Motor neuron (in vitro differentiated cells): ENCODE measurements at regions not wholly inside any gene's neighbourhood (a gene's known extent, or its start where the extent isn't known, plus 50 kb on each side); places are given as distances from the start of the nearest gene placed in this dataset.

ENCODE experiments used
- ATAC-seq, 8 experiments: fragments of 200-7000 bp; cut with Tn5 transposase; replicated peaks in 6 of 8; 2 replicates each; pipeline ENCODE4 v1.8.0; 2021; ENCODE audit warnings: mild to moderate bottlenecking in 8 of 8, moderate library complexity in 8 of 8
- H3K27ac ChIP-seq, 2 donors: fragments of 250-450 bp; sonication (Bioruptor Pico); 2 replicates each; pipeline ENCODE4 v1.9.0; 2021; ENCODE audit warnings: antibody characterized with exemption in 2 of 2, mild to moderate bottlenecking in 2 of 2, moderate library complexity in 1 of 2
- H3K4me1 ChIP-seq, 2 donors: fragments of 250-450 bp; sonication (Bioruptor Pico); replicated peaks in 1 of 2; 2 replicates each; pipeline ENCODE4 v1.6.1; 2021; ENCODE audit warnings: antibody characterized with exemption in 2 of 2, mild to moderate bottlenecking in 2 of 2, moderate library complexity in 1 of 2
- H3K4me3 ChIP-seq, 5 donors: fragments of 250-450 bp; sonication (Bioruptor Pico); 2 replicates each; pipeline ENCODE4 v1.9.0; 2021; ENCODE audit warnings: antibody characterized with exemption in 5 of 5, mild to moderate bottlenecking in 5 of 5, moderate library complexity in 4 of 5
- WGBS, 10 experiments: fragments of 450-650 bp; shearing (Covaris generic); methylation state at CpG; one replicate each; pipeline ENCODE4 v1.0.0; 2022; 5-methylcytosine and 5-hydroxymethylcytosine counted together
- in situ Hi-C, 9 experiments: fragments of 400-800 bp; cut with MboI; loops; one replicate each; pipeline ENCODE4 v1.15.0; 2021; ENCODE audit warnings: low sequenced_read_pairs in 9 of 9, low pct_unique_long_range_greater_than_20kb in 2 of 9; ENCODE audit not compliant: unreplicated experiment in 9 of 9

- in situ Hi-C loops, result no loop called here
- H3K4me1 ChIP-seq, result no peaks in the 10 kb centered on the region
- H3K4me3 ChIP-seq, result no peak overlapping the region
- no peak overlapping the region for H3K27ac ChIP-seq
- 0 to 74% (median 46%) methylated on average over 1 to 4 of the region's 5 CpGs; no CpG with 5 or more reads in 1 of the 10 experiments for WGBS, 10 experiments
- peak in 5 of 8 experiments; percentile 98 to 100 (median 99) for ATAC-seq
Measured at GRCh38 chr11:56932572-56933220, 56.0 kb upstream of the OR5AK2 start.

- no peak for ATAC-seq
Measured at GRCh38 chr11:56923116-56923515, 65.6 kb upstream of the OR5AK2 start.

GRCh38 chr11:56922421-56922820 is 66.3 kb upstream of the OR5AK2 start:
- no peak overlapping the region for H3K4me3 ChIP-seq
- no peaks in the 10 kb centered on the region for H3K4me1 ChIP-seq
- in situ Hi-C loops, result no loop called here
- no peak overlapping the region for H3K27ac ChIP-seq
- no peak for ATAC-seq
- WGBS, 10 experiments, result 13 to 100% (median 90%) methylated on average over 1 of the region's 1 CpG; no CpG with 5 or more reads in 3 of the 10 experiments

More at GRCh38 chr11:56923116-56923515, 65.6 kb upstream of the OR5AK2 start:
- no peak overlapping the region for H3K4me3 ChIP-seq
- H3K27ac ChIP-seq, result no peak overlapping the region
- WGBS, 10 experiments, result 0 to 50% (median 0%) methylated on average over 1 of the region's 1 CpG; no CpG with 5 or more reads in 4 of the 10 experiments
- H3K4me1 ChIP-seq, result no peaks in the 10 kb centered on the region
- in situ Hi-C loops, result no loop called here

GRCh38 chr11:56917708-56918400 is 70.9 kb upstream of the OR5AK2 start:
- Histone ChIP-seq H3K4me1 (no peaks in the 10 kb centered on the region), H3K27ac (no peak overlapping the region), H3K4me3 (no peak overlapping the region)
- peak in 1 of 8 experiments; percentile 13 for ATAC-seq
- in situ Hi-C loops, result no loop called here
- 10 to 75% (median 37%) methylated on average over 1 to 3 of the region's 3 CpGs; no CpG with 5 or more reads in 2 of the 10 experiments for WGBS, 10 experiments

GRCh38 chr11:56916587-56916986 is 72.1 kb upstream of the OR5AK2 start:
- in situ Hi-C loops, result no loop called here
- Histone ChIP-seq H3K4me1 (no peaks in the 10 kb centered on the region), H3K4me3 (no peak overlapping the region), H3K27ac (no peak overlapping the region)
- peak in 3 of 8 experiments; percentile 32 to 52 (median 47) for ATAC-seq
- 19 to 100% (median 67%) methylated on average over 1 to 2 of the region's 2 CpGs; no CpG with 5 or more reads in 2 of the 10 experiments for WGBS, 10 experiments

GRCh38 chr11:56916162-56916561 is 72.6 kb upstream of the OR5AK2 start:
- H3K27ac ChIP-seq, result no peak overlapping the region
- 5 to 77% (median 47%) methylated on average over 1 to 5 of the region's 5 CpGs; no CpG with 5 or more reads in 2 of the 10 experiments for WGBS, 10 experiments
- H3K4me1 ChIP-seq, result no peaks in the 10 kb centered on the region
- H3K4me3 ChIP-seq, result no peak overlapping the region
- ATAC-seq, result no peak
- in situ Hi-C loops, result no loop called here

- peak in 1 of 8 experiments; percentile 64 for ATAC-seq
- 0 to 93% (median 57%) methylated on average over 2 to 5 of the region's 5 CpGs; no CpG with 5 or more reads in 1 of the 10 experiments for WGBS, 10 experiments
- in situ Hi-C loops, result no loop called here
Measured at GRCh38 chr11:56911312-56911711, 77.4 kb upstream of the OR5AK2 start.

GRCh38 chr11:56910785-56911184 is 77.9 kb upstream of the OR5AK2 start:
- 24 to 93% (median 77%) methylated on average over 3 to 9 of the region's 9 CpGs; no CpG with 5 or more reads in 1 of the 10 experiments for WGBS, 10 experiments
- Histone ChIP-seq H3K4me3 (no peak overlapping the region), H3K27ac (no peak overlapping the region), H3K4me1 (no peaks in the 10 kb centered on the region)
- in situ Hi-C loops, result no loop called here
- no peak for ATAC-seq

More at GRCh38 chr11:56911312-56911711, 77.4 kb upstream of the OR5AK2 start:
- H3K4me3 ChIP-seq, result no peak overlapping the region
- H3K27ac ChIP-seq, result no peak overlapping the region
- H3K4me1 ChIP-seq, result no peaks in the 10 kb centered on the region

GRCh38 chr11:56910046-56910773 is 78.5 kb upstream of the OR5AK2 start:
- 24 to 100% (median 82%) methylated on average over 4 to 10 of the region's 10 CpGs for WGBS, 10 experiments
- Histone ChIP-seq H3K4me1 (no peaks in the 10 kb centered on the region), H3K4me3 (no peak overlapping the region), H3K27ac (no peak overlapping the region)
- in situ Hi-C loops, result no loop called here
- peak in 1 of 8 experiments; percentile 24 for ATAC-seq

- in situ Hi-C loops, result no loop called here
- WGBS, 10 experiments, result 29 to 100% (median 89%) methylated on average over 1 of the region's 1 CpG; no CpG with 5 or more reads in 5 of the 10 experiments
- no peak overlapping the region for H3K4me3 ChIP-seq
- no peak overlapping the region for H3K27ac ChIP-seq
- no peak for ATAC-seq
- no peaks in the 10 kb centered on the region for H3K4me1 ChIP-seq
Measured at GRCh38 chr11:56909563-56909962, 79.2 kb upstream of the OR5AK2 start.

- Histone ChIP-seq H3K27ac (no peak overlapping the region), H3K4me3 (no peak overlapping the region), H3K4me1 (no peaks in the 10 kb centered on the region)
- no peak for ATAC-seq
- in situ Hi-C loops, result no loop called here
- 0 to 86% (median 62%) methylated on average over 1 to 3 of the region's 4 CpGs; no CpG with 5 or more reads in 5 of the 10 experiments for WGBS, 10 experiments
Measured at GRCh38 chr11:56909080-56909479, 79.6 kb upstream of the OR5AK2 start.

- ATAC-seq, result no peak
- H3K4me3 ChIP-seq, result no peak overlapping the region
- no peaks in the 10 kb centered on the region for H3K4me1 ChIP-seq
- in situ Hi-C loops, result no loop called here
- WGBS, 10 experiments, result 0 to 88% (median 45%) methylated on average over 1 to 2 of the region's 2 CpGs; no CpG with 5 or more reads in 1 of the 10 experiments
- no peak overlapping the region for H3K27ac ChIP-seq
Measured at GRCh38 chr11:56906683-56907148, 82.0 kb upstream of the OR5AK2 start.

- no peaks in the 10 kb centered on the region for H3K4me1 ChIP-seq
- in situ Hi-C loops, result no loop called here
- WGBS, 10 experiments, result 0 to 100% (median 78%) methylated on average over 1 of the region's 1 CpG; no CpG with 5 or more reads in 4 of the 10 experiments
Measured at GRCh38 chr11:56905936-56906335, 82.8 kb upstream of the OR5AK2 start.

More at GRCh38 chr11:56905936-56906335, 82.8 kb upstream of the OR5AK2 start:
- Histone ChIP-seq H3K27ac (no peak overlapping the region), H3K4me3 (no peak overlapping the region)
- no peak for ATAC-seq
